HCT116 (cell line): ENCODE measurements at regions not wholly inside any gene's neighbourhood (a gene's known extent, or its start where the extent isn't known, plus 50 kb on each side); places are given as distances from the start of the nearest gene placed in this dataset.

Experiments
- ATAC-seq: fragments of 200-7000 bp; cut with Tn5 transposase; 2 replicates; pipeline ENCODE4 v1.9.1; 2020; ENCODE audit warnings: mild to moderate bottlenecking, moderate library complexity
- BruUV-seq: library from RNA; stranded (reverse); fragments of 400-500 nt; replicated peaks from 2 replicates; lab custom pipeline; 2021; lab: Mats Ljungman, UMichigan
- CTCF ChIA-PET: fragments of 300-600 bp; sonication (Branson Sonifier 250); formaldehyde crosslinking; loops from one replicate; lab custom pipeline; 2021; ENCODE audit warnings: antibody characterized with exemption; lab: Charles Lee
- POLR2A ChIA-PET: fragments of 300-600, 350-600 bp; sonication (Branson Sonifier 250); formaldehyde crosslinking; loops from one replicate; lab custom pipeline; 2021; ENCODE audit warnings: antibody characterized with exemption; lab: Charles Lee
- RAD21 ChIA-PET, 2 experiments: fragments of 300-600 bp; sonication (Branson Sonifier 250); formaldehyde crosslinking; loops; one replicate each; lab custom pipeline; 2023; ENCODE audit warnings: low total read pairs in 2 of 2; ENCODE audit not compliant: uncharacterized antibody in 2 of 2, unreplicated experiment in 2 of 2, low non-redundant PET in 1 of 2; lab: Charles Lee
- DNase-seq: peaks from one replicate; pipeline ENCODE4 v3.0.0-alpha.2; 2010; ENCODE audit warnings: low read depth, low spot score
- H2AFZ ChIP-seq: fragments of 200-600 bp; shearing (Covaris generic), sonication (generic); 2 replicates; pipeline ENCODE4 v1.6.1; 2017; ENCODE audit warnings: low read depth, mixed run types, mixed read lengths, antibody characterized with exemption, low read length; ENCODE audit not compliant: poor library complexity, severe bottlenecking
- H3K27ac ChIP-seq: 2 replicates; pipeline ENCODE4 v1.5.1; 2012; ENCODE audit warnings: low read depth, low read length
- H3K27me3 ChIP-seq: fragments of 200-600 bp; sonication (generic); 2 replicates; pipeline ENCODE4 v1.6.1; 2016; ENCODE audit warnings: mixed run types, low read length, mixed read lengths; ENCODE audit not compliant: insufficient read depth
- H3K36me3 ChIP-seq, 2 experiments: fragments of 200-500 bp in 1 of 2; fragments of 200-600 bp in 1 of 2; sonication (Bioruptor generic) in 1 of 2; sonication (generic) in 1 of 2; 2 replicates each; pipeline versions ENCODE4 v1.5.1 to v1.6.1; 2014 to 2016; ENCODE audit warnings: low read length in 2 of 2, inconsistent platforms in 1 of 2, mixed read lengths in 1 of 2, mixed run types in 1 of 2; ENCODE audit not compliant: insufficient read depth in 2 of 2, control insufficient read depth in 1 of 2
- H3K4me1 ChIP-seq, 2 experiments: fragments of 200-600 bp in 1 of 2; sonication (generic) in 1 of 2; 2 replicates each; pipeline versions ENCODE4 v1.5.1 to v1.6.1; 2012 to 2017; ENCODE audit warnings: low read length in 2 of 2, inconsistent platforms in 1 of 2, mild to moderate bottlenecking in 1 of 2, mixed read lengths in 1 of 2, mixed run types in 1 of 2, moderate library complexity in 1 of 2; ENCODE audit not compliant: insufficient read depth in 2 of 2, control insufficient read depth in 1 of 2
- H3K4me2 ChIP-seq: fragments of 200-600 bp; sonication (generic); 2 replicates; pipeline ENCODE4 v1.6.1; 2017; ENCODE audit warnings: mixed run types, low read length, mixed read lengths
- H3K4me3 ChIP-seq, 2 experiments: fragments of 200-600 bp in 1 of 2; sonication (generic) in 1 of 2; replicated peaks in 1 of 2; 2 replicates each; pipeline ENCODE4 v1.5.1; 2011 to 2016; ENCODE audit warnings: low read length in 2 of 2, control low read depth in 1 of 2, low read depth in 1 of 2, mild to moderate bottlenecking in 1 of 2, mixed read lengths in 1 of 2, mixed run types in 1 of 2
- H3K79me2 ChIP-seq: fragments of 200-600 bp; sonication (generic); 2 replicates; pipeline ENCODE4 v1.6.1; 2017; ENCODE audit warnings: mild to moderate bottlenecking, mixed run types, low read length, moderate library complexity, mixed read lengths; ENCODE audit not compliant: insufficient read depth
- H3K9ac ChIP-seq: fragments of 200-600 bp; sonication (generic); 2 replicates; pipeline ENCODE4 v1.6.1; 2016; ENCODE audit warnings: low read length, mixed read lengths
- H3K9me2 ChIP-seq: fragments of 200-600 bp; sonication (generic), shearing (Covaris generic); 2 replicates; pipeline ENCODE4 v1.6.1; 2017; ENCODE audit warnings: mixed run types, mild to moderate bottlenecking, moderate library complexity; ENCODE audit not compliant: insufficient read depth
- H3K9me3 ChIP-seq, 2 experiments: fragments of 200-500 bp in 1 of 2; fragments of 200-600 bp in 1 of 2; sonication (Bioruptor generic) in 1 of 2; sonication (generic) in 1 of 2; 2 replicates each; pipeline ENCODE4 v1.6.1; 2014 to 2017; ENCODE audit warnings: low read length in 2 of 2, mixed read lengths in 2 of 2, inconsistent platforms in 1 of 2, low read depth in 1 of 2, mild to moderate bottlenecking in 1 of 2, mixed run types in 1 of 2, moderate library complexity in 1 of 2; ENCODE audit not compliant: control insufficient read depth in 1 of 2, insufficient read depth in 1 of 2
- H4K20me1 ChIP-seq: fragments of 200-600 bp; sonication (generic), shearing (Covaris generic); 2 replicates; pipeline ENCODE4 v1.6.1; 2017; ENCODE audit warnings: mixed run types, mild to moderate bottlenecking, moderate library complexity; ENCODE audit not compliant: insufficient read depth
- CBX3 ChIP-seq: IDR thresholded peaks from 2 replicates; pipeline ENCODE4 v1.6.1; 2012; ENCODE audit warnings: low read depth
- EGR1 ChIP-seq: IDR thresholded peaks from 2 replicates; pipeline ENCODE4 v1.6.1; 2012; ENCODE audit warnings: low read depth
- ELF1 ChIP-seq: IDR thresholded peaks from 2 replicates; pipeline ENCODE4 v1.6.1; 2012; ENCODE audit warnings: low read depth, borderline replicate concordance
- MAX ChIP-seq: IDR thresholded peaks from 2 replicates; pipeline ENCODE4 v1.6.1; 2012
- POLR2A ChIP-seq: IDR thresholded peaks from 2 replicates; pipeline ENCODE4 v1.7.0; 2011; ENCODE audit warnings: borderline replicate concordance; ENCODE audit not compliant: insufficient read depth, insufficient read length; ENCODE audit errors: extremely low read depth
- POLR2AphosphoS5 ChIP-seq: IDR thresholded peaks from 2 replicates; pipeline ENCODE4 v1.6.1; 2011; ENCODE audit warnings: mild to moderate bottlenecking, low read depth, low read length, moderate library complexity
- RAD21 ChIP-seq: IDR thresholded peaks from 2 replicates; pipeline ENCODE4 v1.6.1; 2012; ENCODE audit warnings: low read depth, mild to moderate bottlenecking
- REST ChIP-seq: IDR thresholded peaks from 2 replicates; pipeline ENCODE4 v1.6.1; 2012; ENCODE audit warnings: low read depth
- SIN3A ChIP-seq: IDR thresholded peaks from 2 replicates; pipeline ENCODE4 v1.6.1; 2012; ENCODE audit warnings: low read depth
- SP1 ChIP-seq: IDR thresholded peaks from 2 replicates; pipeline ENCODE4 v1.6.1; 2012; ENCODE audit warnings: low read depth
- SRF ChIP-seq: IDR thresholded peaks from 2 replicates; pipeline ENCODE4 v1.6.1; 2012; ENCODE audit warnings: low read depth
- TCF7L2 ChIP-seq: IDR thresholded peaks from 2 replicates; pipeline ENCODE4 v1.7.0; 2011; ENCODE audit warnings: borderline replicate concordance, inconsistent platforms; ENCODE audit not compliant: insufficient read depth, insufficient read length; ENCODE audit errors: extremely low read depth
- YY1 ChIP-seq: IDR thresholded peaks from 2 replicates; pipeline ENCODE4 v1.6.1; 2011; ENCODE audit warnings: low read length, low read depth, moderate library complexity, mild to moderate bottlenecking; ENCODE audit not compliant: insufficient replicate concordance; ENCODE audit errors: extremely low read depth
- intact Hi-C: fragments of 100-400 bp; cut with micrococcal nuclease; formaldehyde crosslinking; loops from 2 replicates; pipeline ENCODE4 v1.10.0; 2022

- intact Hi-C loops: no loop called here
- no peak overlapping the region for H3K9ac ChIP-seq
- DNase-seq (no peak), ATAC-seq (no peak)
- ChIA-PET POLR2A (no interaction called here), RAD21 (no interaction called here), CTCF (no interaction called here)
- H3K9me3 ChIP-seq: no peaks in the 10 kb centered on the region
- no peak overlapping the region for H2AFZ ChIP-seq
- H3K79me2 ChIP-seq: no peaks in the 10 kb centered on the region
- no TSS peak for BruUV-seq
- no peaks in the 10 kb centered on the region for H3K4me1 ChIP-seq
- no peaks in the 10 kb centered on the region for H3K27me3 ChIP-seq
- H3K9me2 ChIP-seq: no peaks in the 10 kb centered on the region
- no peak overlapping the region for H3K4me2 ChIP-seq
- H3K36me3 ChIP-seq: no peaks in the 10 kb centered on the region
- TF ChIP-seq POLR2A (no peak), RAD21 (no peak), POLR2AphosphoS5 (no peak), EGR1 (no peak), REST (no peak), MAX (no peak)
- no peak overlapping the region for H3K4me3 ChIP-seq
- no peaks in the 10 kb centered on the region for H4K20me1 ChIP-seq
- H3K27ac ChIP-seq: no peak overlapping the region
Observed at GRCh38 chr14:23804817-23805216, 148.8 kb upstream of the DHRS4 start.

GRCh38 chr14:23805761-23806160, 147.8 kb upstream of the DHRS4 start:
- DNase-seq: no peak
- Histone ChIP-seq H3K27me3 (no peaks in the 10 kb centered on the region), H4K20me1 (no peaks in the 10 kb centered on the region), H3K9ac (no peak overlapping the region), H3K79me2 (no peaks in the 10 kb centered on the region), H3K9me2 (no peaks in the 10 kb centered on the region), H3K36me3 (no peaks in the 10 kb centered on the region), H3K9me3 (no peaks in the 10 kb centered on the region), H3K4me2 (no peak overlapping the region), H3K27ac (no peak overlapping the region), H2AFZ (peak overlapping the region; percentile 82), H3K4me1 (no peaks in the 10 kb centered on the region), H3K4me3 (no peak overlapping the region)
- ChIA-PET CTCF (no interaction called here), POLR2A (no interaction called here), RAD21 (no interaction called here)
- no TSS peak for BruUV-seq
- ATAC-seq: no peak
- intact Hi-C loops: no loop called here
- TF ChIP-seq YY1: no peak
- TF ChIP-seq TCF7L2: no peak
- no peak for TF ChIP-seq REST
- no peak for TF ChIP-seq CBX3
- TF ChIP-seq SIN3A: no peak
- no peak for TF ChIP-seq SP1
- TF ChIP-seq ELF1: no peak
- no peak for TF ChIP-seq MAX
- no peak for TF ChIP-seq SRF
- no peak for TF ChIP-seq POLR2A
